K562 (cell line): ENCODE measurements at regions not wholly inside any gene's neighbourhood (a gene's known extent, or its start where the extent isn't known, plus 50 kb on each side); places are given as distances from the start of the nearest gene placed in this dataset.

Experiments
- GMEB1 ChIP-seq: fragments of 250-450 bp; sonication (Bioruptor Pico); IDR thresholded peaks from 2 replicates; pipeline ENCODE4 v1.4.0; 2020; ENCODE audit warnings: mild to moderate bottlenecking
- MGA ChIP-seq: fragments of 450-650 bp; IDR thresholded peaks from 2 replicates; pipeline ENCODE4 v1.6.1; 2016; ENCODE audit warnings: mild to moderate bottlenecking, moderate library complexity

- TF ChIP-seq MGA (peak; percentile 42; the same call in 1 of the 2 replicates), GMEB1 (CRISPR knock-in tag) (no peak)
These were observed 126.4 kb upstream of the HSD17B12 start (continued) for GRCh38 chr11:43554148-43554473.
